ENCODE measurements at regions not wholly inside any gene's neighbourhood (a gene's known extent, or its start where the extent isn't known, plus 50 kb on each side); places are given as distances from the start of the nearest gene placed in this dataset.
"Not testable (repeated sequence)": the region's sequence is repeated elsewhere in the genome, so short reads cannot be mapped to it uniquely, and the experiment has no call there.

- Histone ChIP-seq H3K27me3 (replicated peaks in 1 of 4; ENCODE audit: control extremely low read depth in 1 of 4, control insufficient read depth in 3 of 4, insufficient read depth in 4 of 4, low read length in 3 of 4) (no peaks in the 10 kb centered on the region), H3K9me3 (ENCODE audit: control extremely low read depth in 1 of 3, control insufficient read depth in 2 of 3, insufficient read depth in 1 of 3, low read length in 2 of 3) (peaks cover 0 to 12% (median 8%) of the 10 kb centered on the region in 3 donors), H3K4me2 (replicated peaks; ENCODE audit: low read depth, low read length, poor library complexity, severe bottlenecking) (no peak overlapping the region), H3K9ac (ENCODE audit: low read length) (no peak overlapping the region), H2AFZ (ENCODE audit: insufficient read depth, low read depth, low read length, poor library complexity, severe bottlenecking) (no peak overlapping the region), H3K4me3 (ENCODE audit: control extremely low read depth in 1 of 5, extremely low read depth in 1 of 5, insufficient read depth in 1 of 5, low read depth in 2 of 5, low read length in 4 of 5) (no peak overlapping the region), H3K4me1 (ENCODE audit: control insufficient read depth in 2 of 2, insufficient read depth in 2 of 2, low read length in 2 of 2) (no peaks in the 10 kb centered on the region), H3K27ac (ENCODE audit: low read length in 2 of 2) (no peak overlapping the region), H3K79me2 (ENCODE audit: control insufficient read depth, insufficient read depth, low read length) (peaks cover 9% of the 10 kb centered on the region), H4K20me1 (ENCODE audit: control insufficient read depth, insufficient read depth, low read length, poor library complexity, severe bottlenecking) (no peaks in the 10 kb centered on the region), H3K36me3 (replicated peaks in 1 of 2; ENCODE audit: control extremely low read depth in 1 of 2, control insufficient read depth in 1 of 2, extremely low read depth in 1 of 2, insufficient read depth in 2 of 2, low read length in 1 of 2) (no peaks in the 10 kb centered on the region)
- ChIA-PET POLR2A (no interaction called here), CTCF (interaction anchor here (0.9 to 2.2 kb wide), 3 partner anchors 10 to 23 kb away, joined by 3 to 11 read pairs (median 6); no protein-coding TSS in a partner anchor)
- Mint-ChIP-seq H3K9me3 (ENCODE audit: insufficient read depth) (peaks cover 11% of the 10 kb centered on the region), H3K4me1 (peaks cover 4% of the 10 kb centered on the region), H3K27me3 (no peaks in the 10 kb centered on the region), H3K4me3 (no peak overlapping the region), H3K27ac (no peak overlapping the region)
- WGBS (ENCODE audit: insufficient coverage): 100% methylated on average over 1 of the region's 3 CpGs
- no peak for ATAC-seq (ENCODE audit: low read depth)
- DNase-seq: no peak
- intact Hi-C loops (cut with micrococcal nuclease): no loop called here
- TF ChIP-seq CTCF (IDR thresholded peaks at IDR 0.05): no peak
- TF ChIP-seq EZH2 (IDR thresholded peaks at IDR 0.05; ENCODE audit: borderline replicate concordance, insufficient read depth, low read depth, low read length, poor library complexity, severe bottlenecking): no peak
These were observed 76.3 kb upstream of the WIPF1 start for GRCh38 chr2:174673876-174674275.

- Histone ChIP-seq H3K9ac (ENCODE audit: low read length) (no peak overlapping the region), H2AFZ (ENCODE audit: insufficient read depth, low read depth, low read length, poor library complexity, severe bottlenecking) (no peak overlapping the region), H3K4me3 (ENCODE audit: control extremely low read depth in 1 of 5, extremely low read depth in 1 of 5, insufficient read depth in 1 of 5, low read depth in 2 of 5, low read length in 4 of 5) (no peak overlapping the region), H3K27me3 (replicated peaks in 1 of 4; ENCODE audit: control extremely low read depth in 1 of 4, control insufficient read depth in 3 of 4, insufficient read depth in 4 of 4, low read length in 3 of 4) (peaks cover 0 to 1% (median 0%) of the 10 kb centered on the region in 4 experiments), H3K79me2 (ENCODE audit: control insufficient read depth, insufficient read depth, low read length) (peaks cover 9% of the 10 kb centered on the region), H3K9me3 (ENCODE audit: control extremely low read depth in 1 of 3, control insufficient read depth in 2 of 3, insufficient read depth in 1 of 3, low read length in 2 of 3) (peaks cover 0 to 12% (median 8%) of the 10 kb centered on the region in 3 donors), H3K27ac (ENCODE audit: low read length in 2 of 2) (no peak overlapping the region), H4K20me1 (ENCODE audit: control insufficient read depth, insufficient read depth, low read length, poor library complexity, severe bottlenecking) (no peaks in the 10 kb centered on the region), H3K4me2 (replicated peaks; ENCODE audit: low read depth, low read length, poor library complexity, severe bottlenecking) (no peak overlapping the region), H3K36me3 (replicated peaks in 1 of 2; ENCODE audit: control extremely low read depth in 1 of 2, control insufficient read depth in 1 of 2, extremely low read depth in 1 of 2, insufficient read depth in 2 of 2, low read length in 1 of 2) (no peaks in the 10 kb centered on the region), H3K4me1 (ENCODE audit: control insufficient read depth in 2 of 2, insufficient read depth in 2 of 2, low read length in 2 of 2) (no peaks in the 10 kb centered on the region)
- no peak for DNase-seq
- no peak overlapping the region for H3K4me3 Mint-ChIP-seq
- no peak for ATAC-seq (ENCODE audit: low read depth)
- ChIA-PET CTCF (interaction anchor here (0.9 to 2.2 kb wide), 3 partner anchors 10 to 24 kb away, joined by 3 to 11 read pairs (median 6); no protein-coding TSS in a partner anchor), POLR2A (no interaction called here)
- intact Hi-C loops (cut with micrococcal nuclease): no loop called here
- H3K27ac Mint-ChIP-seq: no peak overlapping the region
- WGBS (ENCODE audit: insufficient coverage): 96% methylated on average over 7 of the region's 7 CpGs
- H3K9me3 Mint-ChIP-seq (ENCODE audit: insufficient read depth): peaks cover 11% of the 10 kb centered on the region
- peaks cover 4% of the 10 kb centered on the region for H3K4me1 Mint-ChIP-seq
- TF ChIP-seq CTCF (IDR thresholded peaks at IDR 0.05) (no peak), EZH2 (IDR thresholded peaks at IDR 0.05; ENCODE audit: borderline replicate concordance, insufficient read depth, low read depth, low read length, poor library complexity, severe bottlenecking) (no peak)
- H3K27me3 Mint-ChIP-seq: no peaks in the 10 kb centered on the region
These were observed 75.8 kb upstream of the WIPF1 start for GRCh38 chr2:174673440-174673839.

GRCh38 chr2:174671532-174671931 is 73.9 kb upstream of the WIPF1 start:
- over 99% methylated on average over 9 of the region's 10 CpGs for WGBS (ENCODE audit: insufficient coverage)
- H3K27me3 Mint-ChIP-seq; ATAC-seq (ENCODE audit: low read depth); H4K20me1 ChIP-seq (ENCODE audit: control insufficient read depth, insufficient read depth, low read length, poor library complexity, severe bottlenecking); H3K9ac ChIP-seq (ENCODE audit: low read length); H3K4me3 Mint-ChIP-seq; H3K27ac Mint-ChIP-seq; H3K4me1 ChIP-seq (ENCODE audit: control insufficient read depth in 2 of 2, insufficient read depth in 2 of 2, low read length in 2 of 2); H3K27ac ChIP-seq (ENCODE audit: low read length in 2 of 2); POLR2A ChIA-PET; H3K36me3 ChIP-seq (replicated peaks in 1 of 2; ENCODE audit: control extremely low read depth in 1 of 2, control insufficient read depth in 1 of 2, extremely low read depth in 1 of 2, insufficient read depth in 2 of 2, low read length in 1 of 2); H3K79me2 ChIP-seq (ENCODE audit: control insufficient read depth, insufficient read depth, low read length); H3K27me3 ChIP-seq (replicated peaks in 1 of 4; ENCODE audit: control extremely low read depth in 1 of 4, control insufficient read depth in 3 of 4, insufficient read depth in 4 of 4, low read length in 3 of 4); DNase-seq; intact Hi-C loops (cut with micrococcal nuclease); H3K4me1 Mint-ChIP-seq; H2AFZ ChIP-seq (ENCODE audit: insufficient read depth, low read depth, low read length, poor library complexity, severe bottlenecking); H3K4me2 ChIP-seq (replicated peaks; ENCODE audit: low read depth, low read length, poor library complexity, severe bottlenecking); H3K4me3 ChIP-seq (ENCODE audit: control extremely low read depth in 1 of 5, extremely low read depth in 1 of 5, insufficient read depth in 1 of 5, low read depth in 2 of 5, low read length in 4 of 5): not testable (repeated sequence)
- peaks cover 0 to 12% (median 8%) of the 10 kb centered on the region in 3 donors for H3K9me3 ChIP-seq (ENCODE audit: control extremely low read depth in 1 of 3, control insufficient read depth in 2 of 3, insufficient read depth in 1 of 3, low read length in 2 of 3)
- peaks cover 11% of the 10 kb centered on the region for H3K9me3 Mint-ChIP-seq (ENCODE audit: insufficient read depth)
- CTCF ChIA-PET: interaction anchor here (1.3 kb wide), 1 partner anchor 208 kb away, joined by 4 read pairs; no protein-coding TSS in a partner anchor
